HL-60 (cell line): ENCODE measurements at regions not wholly inside any gene's neighbourhood (a gene's known extent, or its start where the extent isn't known, plus 50 kb on each side); places are given as distances from the start of the nearest gene placed in this dataset.

Source experiments
- DNase-seq, 2 experiments: peaks; one replicate each; pipeline ENCODE4 v3.0.0-alpha.2; 2010 to 2020; ENCODE audit warnings: low read depth in 1 of 2, low spot score in 1 of 2
- H3K27ac ChIP-seq: fragments of 250-450 bp; sonication (Bioruptor Pico); replicated peaks from 2 replicates; pipeline ENCODE4 v1.5.1; 2020; ENCODE audit warnings: mild to moderate bottlenecking, moderate library complexity
- H3K27me3 ChIP-seq: fragments of 250-450 bp; sonication (Bioruptor Pico); 2 replicates; pipeline ENCODE4 v1.5.1; 2021; ENCODE audit warnings: mild to moderate bottlenecking, moderate library complexity; ENCODE audit not compliant: insufficient read depth, poor library complexity, severe bottlenecking
- H3K4me3 ChIP-seq: replicated peaks from 2 replicates; pipeline ENCODE4 v1.5.1; 2011; ENCODE audit warnings: mild to moderate bottlenecking, control low read depth, low read length; ENCODE audit not compliant: insufficient read depth
- GABPA ChIP-seq: IDR thresholded peaks from 2 replicates; pipeline ENCODE4 v1.6.1; 2012; ENCODE audit warnings: low read depth
- POLR2AphosphoS5 ChIP-seq: IDR thresholded peaks from 2 replicates; pipeline ENCODE4 v1.6.1; 2012; ENCODE audit warnings: low read depth
- SPI1 ChIP-seq: IDR thresholded peaks from 2 replicates; pipeline ENCODE4 v1.6.1; 2012; ENCODE audit warnings: low read depth, mild to moderate bottlenecking, borderline replicate concordance
- TF ChIP-seq, protein P1 (sequence below): IDR thresholded peaks from one replicate; pipeline ENCODE4 v1.5.1; 2011; ENCODE audit warnings: low read length, control low read depth, inconsistent platforms; ENCODE audit not compliant: insufficient read depth
- TF ChIP-seq, protein P2 (sequence below): IDR thresholded peaks from 2 replicates; pipeline ENCODE4 v1.6.1; 2012; ENCODE audit warnings: low read depth; ENCODE audit not compliant: insufficient replicate concordance

DNA sequence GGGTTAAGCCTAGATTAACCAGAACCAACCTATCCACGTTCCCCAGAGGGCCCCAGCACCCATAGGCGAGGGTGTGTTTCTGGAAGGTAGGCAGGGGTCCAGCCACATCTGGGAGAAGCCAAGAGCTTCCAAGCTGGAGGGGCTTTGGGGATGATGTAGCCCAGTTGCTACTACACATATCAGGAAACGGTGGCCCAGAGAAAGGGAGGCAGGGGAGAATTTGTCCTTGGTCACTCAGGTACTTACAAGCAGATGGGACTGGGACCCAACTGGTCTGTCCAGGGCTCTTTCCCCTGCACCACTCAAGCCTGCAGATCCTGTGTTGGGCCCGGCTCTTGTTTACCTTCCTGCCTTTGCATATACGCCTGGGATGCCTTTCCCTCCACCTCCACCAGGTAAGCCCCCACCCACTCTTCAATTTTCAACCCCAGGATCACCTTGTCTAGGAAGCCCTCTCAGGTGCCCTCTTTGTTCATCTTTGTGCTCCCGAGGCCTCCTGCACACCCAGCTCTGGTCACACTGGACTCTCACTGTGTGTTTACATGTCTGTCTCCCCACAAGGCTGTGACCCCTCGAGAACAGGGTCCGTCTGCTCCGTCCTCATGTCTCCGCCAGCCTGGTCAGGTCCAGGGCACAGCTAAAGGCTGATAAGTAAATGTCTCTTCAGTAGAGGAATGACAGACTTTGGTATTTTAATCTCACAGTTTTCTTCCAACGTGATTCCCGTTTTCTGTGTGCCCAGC, 204.4 kb upstream of the LINGO1 start:
- Histone ChIP-seq H3K4me3 (no peak overlapping the region), H3K27ac (no peak overlapping the region), H3K27me3 (no peaks in the 10 kb centered on the region)
- TF ChIP-seq POLR2AphosphoS5 (no peak), SPI1 (no peak), GABPA (no peak)
- TF ChIP-seq, protein P1, sequence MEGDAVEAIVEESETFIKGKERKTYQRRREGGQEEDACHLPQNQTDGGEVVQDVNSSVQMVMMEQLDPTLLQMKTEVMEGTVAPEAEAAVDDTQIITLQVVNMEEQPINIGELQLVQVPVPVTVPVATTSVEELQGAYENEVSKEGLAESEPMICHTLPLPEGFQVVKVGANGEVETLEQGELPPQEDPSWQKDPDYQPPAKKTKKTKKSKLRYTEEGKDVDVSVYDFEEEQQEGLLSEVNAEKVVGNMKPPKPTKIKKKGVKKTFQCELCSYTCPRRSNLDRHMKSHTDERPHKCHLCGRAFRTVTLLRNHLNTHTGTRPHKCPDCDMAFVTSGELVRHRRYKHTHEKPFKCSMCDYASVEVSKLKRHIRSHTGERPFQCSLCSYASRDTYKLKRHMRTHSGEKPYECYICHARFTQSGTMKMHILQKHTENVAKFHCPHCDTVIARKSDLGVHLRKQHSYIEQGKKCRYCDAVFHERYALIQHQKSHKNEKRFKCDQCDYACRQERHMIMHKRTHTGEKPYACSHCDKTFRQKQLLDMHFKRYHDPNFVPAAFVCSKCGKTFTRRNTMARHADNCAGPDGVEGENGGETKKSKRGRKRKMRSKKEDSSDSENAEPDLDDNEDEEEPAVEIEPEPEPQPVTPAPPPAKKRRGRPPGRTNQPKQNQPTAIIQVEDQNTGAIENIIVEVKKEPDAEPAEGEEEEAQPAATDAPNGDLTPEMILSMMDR, result no peak
- TF ChIP-seq, protein P2, sequence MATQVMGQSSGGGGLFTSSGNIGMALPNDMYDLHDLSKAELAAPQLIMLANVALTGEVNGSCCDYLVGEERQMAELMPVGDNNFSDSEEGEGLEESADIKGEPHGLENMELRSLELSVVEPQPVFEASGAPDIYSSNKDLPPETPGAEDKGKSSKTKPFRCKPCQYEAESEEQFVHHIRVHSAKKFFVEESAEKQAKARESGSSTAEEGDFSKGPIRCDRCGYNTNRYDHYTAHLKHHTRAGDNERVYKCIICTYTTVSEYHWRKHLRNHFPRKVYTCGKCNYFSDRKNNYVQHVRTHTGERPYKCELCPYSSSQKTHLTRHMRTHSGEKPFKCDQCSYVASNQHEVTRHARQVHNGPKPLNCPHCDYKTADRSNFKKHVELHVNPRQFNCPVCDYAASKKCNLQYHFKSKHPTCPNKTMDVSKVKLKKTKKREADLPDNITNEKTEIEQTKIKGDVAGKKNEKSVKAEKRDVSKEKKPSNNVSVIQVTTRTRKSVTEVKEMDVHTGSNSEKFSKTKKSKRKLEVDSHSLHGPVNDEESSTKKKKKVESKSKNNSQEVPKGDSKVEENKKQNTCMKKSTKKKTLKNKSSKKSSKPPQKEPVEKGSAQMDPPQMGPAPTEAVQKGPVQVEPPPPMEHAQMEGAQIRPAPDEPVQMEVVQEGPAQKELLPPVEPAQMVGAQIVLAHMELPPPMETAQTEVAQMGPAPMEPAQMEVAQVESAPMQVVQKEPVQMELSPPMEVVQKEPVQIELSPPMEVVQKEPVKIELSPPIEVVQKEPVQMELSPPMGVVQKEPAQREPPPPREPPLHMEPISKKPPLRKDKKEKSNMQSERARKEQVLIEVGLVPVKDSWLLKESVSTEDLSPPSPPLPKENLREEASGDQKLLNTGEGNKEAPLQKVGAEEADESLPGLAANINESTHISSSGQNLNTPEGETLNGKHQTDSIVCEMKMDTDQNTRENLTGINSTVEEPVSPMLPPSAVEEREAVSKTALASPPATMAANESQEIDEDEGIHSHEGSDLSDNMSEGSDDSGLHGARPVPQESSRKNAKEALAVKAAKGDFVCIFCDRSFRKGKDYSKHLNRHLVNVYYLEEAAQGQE, result no peak
- no peak for DNase-seq

DNA sequence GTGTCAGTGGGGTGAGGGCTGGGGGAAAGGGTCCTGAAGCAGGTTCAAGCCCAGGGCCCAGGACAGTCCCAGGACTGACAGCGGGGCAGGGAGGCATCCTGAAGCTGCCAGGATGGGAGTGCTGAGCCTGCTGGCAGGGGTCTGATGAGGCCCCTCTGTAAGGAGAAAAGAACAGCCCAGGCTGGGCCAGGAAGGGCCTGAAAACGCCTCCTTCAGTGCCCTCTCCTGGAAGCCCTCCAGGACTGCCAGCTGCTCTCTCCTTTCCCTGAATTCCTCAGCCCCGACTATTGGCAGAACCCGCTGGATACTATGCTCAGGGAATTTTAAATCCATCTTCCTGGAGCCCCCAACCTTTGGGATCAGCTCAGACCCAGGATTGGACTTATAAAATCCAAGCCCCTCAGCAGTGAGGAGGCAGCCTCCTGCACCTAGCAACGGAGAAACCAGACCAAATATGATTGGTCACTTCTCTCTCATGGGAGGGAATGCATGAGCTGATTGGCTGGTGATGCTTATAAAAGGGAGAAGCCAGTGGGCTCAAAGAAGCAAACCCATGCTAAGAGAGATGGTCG, 203.5 kb upstream of the LINGO1 start:
- H3K4me3 ChIP-seq, result no peak overlapping the region
- TF ChIP-seq GABPA (no peak), SPI1 (no peak), POLR2AphosphoS5 (no peak)
- TF ChIP-seq, protein P2, result no peak
- TF ChIP-seq, protein P1, result no peak
- DNase-seq, result no peak
- H3K27me3 ChIP-seq, result no peaks in the 10 kb centered on the region
- no peak overlapping the region for H3K27ac ChIP-seq

DNA sequence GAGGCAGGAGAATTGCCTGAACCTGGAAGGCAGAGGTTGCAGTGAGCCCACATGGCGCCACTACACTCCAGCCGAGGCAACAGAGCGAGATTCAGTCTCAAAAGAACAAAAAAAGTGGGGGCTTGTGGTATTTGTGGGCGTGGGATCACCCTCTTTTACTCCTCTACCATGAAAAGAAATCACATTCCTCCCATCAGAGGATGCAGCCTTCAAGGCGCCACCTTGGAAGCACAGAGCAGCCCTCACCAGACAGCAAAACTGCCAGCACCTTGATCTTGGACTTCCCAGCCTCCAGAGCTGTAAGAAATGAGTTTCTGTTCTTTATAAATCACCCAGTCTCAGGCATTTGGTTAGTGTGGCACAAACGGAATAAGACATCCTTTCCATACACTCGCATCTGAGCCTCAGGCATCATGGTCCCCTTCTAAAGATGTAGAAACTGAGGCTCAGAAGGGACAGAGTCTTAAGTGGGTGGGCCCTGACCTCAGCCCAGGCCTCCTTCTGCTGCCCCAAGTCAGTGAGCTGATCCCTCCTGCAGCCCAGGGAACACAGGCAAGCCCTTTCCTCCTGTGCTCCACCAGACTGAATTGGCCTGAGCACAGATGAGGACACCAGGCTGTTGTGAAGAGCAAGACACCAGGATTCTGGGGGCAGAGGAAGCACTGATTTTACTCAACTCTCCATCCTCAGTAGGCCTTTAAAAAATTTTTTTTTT, 201.7 kb upstream of the LINGO1 start:
- no peaks in the 10 kb centered on the region for H3K27me3 ChIP-seq
- no peak for DNase-seq
- TF ChIP-seq POLR2AphosphoS5 (no peak), SPI1 (no peak), GABPA (no peak)
- TF ChIP-seq, protein P2, result no peak
- TF ChIP-seq, protein P1, result no peak
- H3K27ac ChIP-seq, result no peak overlapping the region
- H3K4me3 ChIP-seq, result no peak overlapping the region
